ENCODE measurements at regions not wholly inside any gene's neighbourhood (a gene's known extent, or its start where the extent isn't known, plus 50 kb on each side); places are given as distances from the start of the nearest gene placed in this dataset.

GRCh38 chr5:98463676-98464075, 309.8 kb upstream of the RGMB start:
- TF ChIP-seq, protein P1, sequence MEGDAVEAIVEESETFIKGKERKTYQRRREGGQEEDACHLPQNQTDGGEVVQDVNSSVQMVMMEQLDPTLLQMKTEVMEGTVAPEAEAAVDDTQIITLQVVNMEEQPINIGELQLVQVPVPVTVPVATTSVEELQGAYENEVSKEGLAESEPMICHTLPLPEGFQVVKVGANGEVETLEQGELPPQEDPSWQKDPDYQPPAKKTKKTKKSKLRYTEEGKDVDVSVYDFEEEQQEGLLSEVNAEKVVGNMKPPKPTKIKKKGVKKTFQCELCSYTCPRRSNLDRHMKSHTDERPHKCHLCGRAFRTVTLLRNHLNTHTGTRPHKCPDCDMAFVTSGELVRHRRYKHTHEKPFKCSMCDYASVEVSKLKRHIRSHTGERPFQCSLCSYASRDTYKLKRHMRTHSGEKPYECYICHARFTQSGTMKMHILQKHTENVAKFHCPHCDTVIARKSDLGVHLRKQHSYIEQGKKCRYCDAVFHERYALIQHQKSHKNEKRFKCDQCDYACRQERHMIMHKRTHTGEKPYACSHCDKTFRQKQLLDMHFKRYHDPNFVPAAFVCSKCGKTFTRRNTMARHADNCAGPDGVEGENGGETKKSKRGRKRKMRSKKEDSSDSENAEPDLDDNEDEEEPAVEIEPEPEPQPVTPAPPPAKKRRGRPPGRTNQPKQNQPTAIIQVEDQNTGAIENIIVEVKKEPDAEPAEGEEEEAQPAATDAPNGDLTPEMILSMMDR (IDR thresholded peaks at IDR 0.05) = no peak

DNA sequence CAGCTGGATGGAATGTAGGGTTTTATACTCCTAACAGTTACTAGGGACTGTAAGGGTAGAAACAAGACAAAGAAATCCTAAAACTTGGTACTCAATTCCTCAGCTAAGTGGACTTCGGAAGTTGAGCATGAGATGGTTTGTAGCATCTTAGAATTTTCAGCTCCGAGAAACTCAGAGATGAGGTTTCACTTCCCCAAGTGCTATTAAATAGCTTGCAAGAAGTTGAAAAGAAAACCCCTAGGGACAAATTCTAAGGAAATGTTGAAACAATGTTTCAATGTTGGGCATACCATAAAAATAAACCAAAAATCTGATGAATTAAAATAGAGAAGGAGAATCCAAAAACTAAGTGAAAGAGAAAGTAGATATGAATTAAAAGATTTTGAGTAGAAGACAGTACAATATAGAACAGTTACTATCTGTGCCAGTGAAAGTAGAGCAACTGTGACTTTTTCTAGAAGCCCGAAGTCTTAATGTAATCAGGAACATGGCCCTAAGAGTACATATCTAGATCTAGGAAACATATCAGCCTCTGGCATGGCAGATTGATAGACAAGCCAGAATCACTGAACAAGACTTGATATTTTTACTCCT, 308.6 kb upstream of the RGMB start:
- TF ChIP-seq, protein P1 (IDR thresholded peaks at IDR 0.05) = no peak

DNA sequence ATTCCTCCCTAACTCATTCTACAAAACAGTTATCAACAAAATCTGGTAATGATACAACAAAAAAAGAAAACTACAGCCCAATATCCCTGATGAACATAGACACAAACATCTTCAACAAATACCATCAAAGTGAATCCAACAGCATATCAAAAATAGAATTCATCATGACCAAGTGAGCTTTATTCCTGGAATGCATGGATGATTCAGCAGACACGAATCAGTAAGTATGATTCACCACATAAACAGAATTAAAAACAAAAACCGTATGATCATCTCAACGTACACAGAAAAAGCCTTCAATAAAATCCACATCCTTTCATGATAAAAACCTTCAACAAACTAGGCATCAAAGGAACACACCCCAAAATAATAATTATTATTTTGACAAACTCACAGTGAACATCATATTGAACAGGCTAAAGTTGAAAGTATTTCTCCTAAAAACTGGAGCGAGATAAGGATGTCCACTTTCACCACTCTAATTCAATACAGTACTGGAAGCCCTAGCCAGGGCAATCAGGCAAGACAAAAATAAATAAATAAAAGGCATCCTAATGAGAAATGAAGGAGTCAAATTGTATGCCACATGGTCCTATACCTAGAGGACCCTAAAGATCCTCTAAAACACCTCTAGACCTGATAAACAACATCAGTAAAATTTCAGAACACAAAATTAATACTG, 305.1 kb upstream of the RGMB start:
- TF ChIP-seq, protein P1 (IDR thresholded peaks at IDR 0.05) = no peak

DNA sequence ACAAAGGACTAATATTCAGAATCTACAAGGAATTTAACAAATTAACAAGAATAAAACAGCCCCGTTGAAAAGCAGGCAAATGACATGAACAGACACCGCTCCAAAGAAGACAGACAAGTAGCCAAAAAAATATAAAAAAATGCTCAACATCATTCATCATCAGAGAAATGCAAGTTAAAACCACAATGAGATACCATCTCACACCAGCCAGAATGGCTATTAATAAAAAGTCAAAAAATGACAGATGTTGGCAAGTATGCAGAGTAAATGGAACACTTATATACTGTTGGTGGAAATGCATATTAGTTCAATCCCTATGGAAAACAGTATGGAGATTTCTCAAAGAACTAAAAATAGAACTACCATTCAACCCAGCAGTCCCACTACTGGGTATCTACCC, 302.7 kb upstream of the RGMB start:
- TF ChIP-seq, protein P1 (IDR thresholded peaks at IDR 0.05) = no peak

DNA sequence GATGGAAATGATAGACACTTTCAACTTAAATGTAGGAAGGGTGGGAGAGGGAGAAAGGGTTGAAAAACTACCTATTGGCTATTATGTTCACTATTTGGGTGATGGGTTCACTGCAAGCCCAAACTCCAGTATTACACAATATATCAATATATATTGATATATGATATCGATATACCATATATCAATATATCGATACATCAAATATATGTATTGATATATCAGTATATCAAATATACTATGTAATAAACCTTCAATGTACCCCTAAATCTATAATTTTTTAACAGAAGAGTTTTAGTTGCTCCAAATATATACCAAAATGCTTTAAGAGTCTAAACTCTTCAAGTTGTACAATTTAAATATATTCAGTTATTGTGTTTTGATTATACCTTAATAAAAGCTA, 302.0 kb upstream of the RGMB start:
- TF ChIP-seq, protein P1 (IDR thresholded peaks at IDR 0.05) = no peak

GRCh38 chr5:98474216-98474615, 299.2 kb upstream of the RGMB start:
- TF ChIP-seq, protein P1 (IDR thresholded peaks at IDR 0.05) = no peak

DNA sequence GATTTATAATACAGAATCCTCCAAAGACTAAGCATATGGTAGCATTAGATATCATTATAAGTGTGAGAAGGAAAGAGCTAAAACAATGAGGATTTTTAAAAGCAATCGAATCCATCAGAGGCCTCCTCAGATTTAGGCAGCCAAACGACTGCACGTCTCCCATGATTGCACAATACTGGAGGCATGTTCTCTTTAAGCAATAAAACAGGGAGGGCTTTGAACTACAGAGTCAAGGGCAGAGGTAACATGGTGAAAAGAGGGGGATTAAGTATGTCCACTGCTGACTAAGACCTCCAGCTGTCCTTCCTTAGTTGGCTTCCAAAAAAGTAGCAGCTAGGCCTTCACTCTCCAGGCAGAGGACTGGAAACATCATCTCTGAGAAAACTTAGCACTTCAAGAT, 298.7 kb upstream of the RGMB start:
- TF ChIP-seq, protein P1 (IDR thresholded peaks at IDR 0.05) = no peak
